ENCODE measurements at regions not wholly inside any gene's neighbourhood (a gene's known extent, or its start where the extent isn't known, plus 50 kb on each side); places are given as distances from the start of the nearest gene placed in this dataset.

DNA sequence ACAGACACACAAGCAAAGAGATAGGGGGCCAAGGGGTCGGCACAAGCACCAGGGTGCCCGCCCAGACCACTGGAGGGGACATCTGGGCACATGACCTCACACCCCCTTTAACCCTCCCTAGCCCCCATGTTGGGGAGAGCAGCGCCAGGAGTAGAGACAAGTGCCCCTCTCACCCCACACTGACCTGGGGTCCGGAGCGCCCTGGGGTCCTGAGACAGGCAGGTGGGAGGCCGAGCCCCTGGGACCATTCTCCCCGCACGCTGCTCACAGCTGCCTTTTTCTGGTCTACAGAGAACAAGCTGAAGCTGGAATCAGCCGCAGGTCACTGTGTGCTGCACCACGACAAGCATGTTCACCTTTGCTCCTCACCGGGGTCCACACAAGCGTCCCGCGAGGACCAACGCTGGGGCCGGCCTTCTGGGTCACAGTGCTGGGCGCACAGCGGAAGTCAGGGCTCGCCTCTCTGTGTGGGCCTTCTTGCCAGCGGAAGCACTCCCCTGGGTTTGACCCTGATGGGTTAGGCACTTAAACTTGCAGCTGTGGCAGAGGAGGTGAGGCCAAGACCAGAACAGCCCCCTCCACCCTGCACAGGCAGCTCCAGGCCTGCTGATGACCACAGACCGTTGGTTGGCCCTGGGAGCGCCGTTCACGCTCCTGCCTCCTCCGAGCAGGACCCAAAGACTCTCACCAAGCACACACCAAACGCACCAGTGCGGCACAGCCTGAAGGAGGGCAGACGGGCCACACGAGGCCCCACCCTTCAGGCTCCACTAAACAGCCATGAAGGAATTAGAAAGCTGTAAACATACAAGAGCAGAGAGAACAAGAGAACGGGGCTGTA, 275.3 kb downstream of the EIPR1 start:
- H3K36me3 Mint-ChIP-seq, result no peaks in the 10 kb centered on the region
- H3K27me3 Mint-ChIP-seq (ENCODE audit: low read depth), result peaks cover 2% of the 10 kb centered on the region
- H3K9me3 Mint-ChIP-seq, result no peaks in the 10 kb centered on the region
- no peak overlapping the region for H3K4me3 Mint-ChIP-seq
- no peak overlapping the region for H3K27ac Mint-ChIP-seq
- peaks cover 27% of the 10 kb centered on the region for H3K4me1 Mint-ChIP-seq
- TF ChIP-seq, protein P1, sequence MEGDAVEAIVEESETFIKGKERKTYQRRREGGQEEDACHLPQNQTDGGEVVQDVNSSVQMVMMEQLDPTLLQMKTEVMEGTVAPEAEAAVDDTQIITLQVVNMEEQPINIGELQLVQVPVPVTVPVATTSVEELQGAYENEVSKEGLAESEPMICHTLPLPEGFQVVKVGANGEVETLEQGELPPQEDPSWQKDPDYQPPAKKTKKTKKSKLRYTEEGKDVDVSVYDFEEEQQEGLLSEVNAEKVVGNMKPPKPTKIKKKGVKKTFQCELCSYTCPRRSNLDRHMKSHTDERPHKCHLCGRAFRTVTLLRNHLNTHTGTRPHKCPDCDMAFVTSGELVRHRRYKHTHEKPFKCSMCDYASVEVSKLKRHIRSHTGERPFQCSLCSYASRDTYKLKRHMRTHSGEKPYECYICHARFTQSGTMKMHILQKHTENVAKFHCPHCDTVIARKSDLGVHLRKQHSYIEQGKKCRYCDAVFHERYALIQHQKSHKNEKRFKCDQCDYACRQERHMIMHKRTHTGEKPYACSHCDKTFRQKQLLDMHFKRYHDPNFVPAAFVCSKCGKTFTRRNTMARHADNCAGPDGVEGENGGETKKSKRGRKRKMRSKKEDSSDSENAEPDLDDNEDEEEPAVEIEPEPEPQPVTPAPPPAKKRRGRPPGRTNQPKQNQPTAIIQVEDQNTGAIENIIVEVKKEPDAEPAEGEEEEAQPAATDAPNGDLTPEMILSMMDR (IDR thresholded peaks at IDR 0.05; ENCODE audit: unreplicated experiment), result no peak
- no peak for DNase-seq (ENCODE audit: low spot score in 2 of 2, unreplicated experiment in 2 of 2)

DNA sequence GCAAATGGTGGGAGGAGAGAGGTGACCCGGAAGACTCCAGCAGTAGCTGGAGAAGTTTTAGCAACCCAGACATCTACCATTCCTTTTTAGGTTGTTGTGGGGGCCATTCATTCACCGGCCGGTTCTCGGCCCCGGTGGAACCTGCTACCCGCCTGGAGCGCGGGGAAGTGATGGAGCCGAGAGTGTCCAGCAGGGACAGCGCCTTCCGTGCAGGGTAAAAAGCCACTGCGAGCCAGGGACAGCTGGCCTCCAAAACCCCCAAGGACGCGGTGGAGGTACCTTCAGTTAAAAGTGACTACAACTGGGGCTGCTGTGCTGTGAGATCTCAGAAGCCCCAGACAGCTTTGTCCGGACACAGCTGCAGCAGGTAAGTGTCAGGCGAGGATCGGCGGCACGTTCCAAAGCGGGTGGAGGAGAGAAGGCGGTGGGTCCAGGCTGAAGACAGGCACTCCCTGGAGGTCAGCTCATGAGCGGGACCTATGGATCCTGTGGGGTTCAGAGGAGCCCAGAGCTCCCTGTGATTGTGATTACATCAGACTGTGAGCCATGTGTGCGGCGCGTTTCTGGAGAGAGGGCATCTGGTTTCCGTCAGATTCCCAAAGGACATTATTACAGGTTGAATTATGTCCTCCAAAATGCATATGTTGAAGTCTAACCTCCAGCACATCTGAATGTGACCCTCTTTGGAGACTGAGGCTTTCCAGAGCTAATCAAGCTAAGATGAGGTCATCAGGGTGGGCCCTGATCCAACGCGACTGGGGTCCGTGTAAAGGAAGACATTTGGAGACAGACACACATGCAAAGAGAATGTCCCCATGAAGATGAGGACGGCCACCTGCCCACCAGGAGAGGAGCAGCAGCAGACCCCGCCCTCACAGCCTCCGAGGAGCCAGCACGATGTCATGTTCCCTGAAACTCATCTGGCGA, 276.3 kb downstream of the EIPR1 start:
- Mint-ChIP-seq H3K4me1 (peaks cover 27% of the 10 kb centered on the region), H3K9me3 (no peaks in the 10 kb centered on the region), H3K4me3 (no peak overlapping the region), H3K27ac (no peak overlapping the region), H3K27me3 (ENCODE audit: low read depth) (peaks cover 2% of the 10 kb centered on the region), H3K36me3 (no peaks in the 10 kb centered on the region)
- no peak for DNase-seq (ENCODE audit: low spot score in 2 of 2, unreplicated experiment in 2 of 2)
- TF ChIP-seq, protein P1 (IDR thresholded peaks at IDR 0.05; ENCODE audit: unreplicated experiment), result no peak

DNA sequence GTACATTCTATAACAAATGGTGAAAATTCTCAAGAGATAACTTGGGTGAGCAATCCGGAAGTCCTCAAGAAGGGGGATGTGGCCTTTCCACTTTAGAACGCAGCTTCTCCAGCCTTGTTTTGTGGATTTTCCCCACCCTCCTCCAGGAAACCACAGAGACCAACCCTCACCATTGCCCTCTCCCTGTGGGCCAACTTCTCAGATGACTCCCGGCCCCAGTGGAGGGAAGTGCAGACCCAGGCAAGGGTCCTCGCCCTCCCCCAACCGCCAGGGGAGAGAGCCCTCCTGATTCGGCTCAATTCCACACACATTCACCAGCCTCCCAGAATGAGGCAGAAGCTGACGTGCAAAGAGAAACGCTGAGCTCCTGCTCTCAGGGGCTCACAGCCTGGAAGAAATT, 277.2 kb downstream of the EIPR1 start:
- Mint-ChIP-seq H3K27ac (no peak overlapping the region), H3K4me3 (no peak overlapping the region), H3K36me3 (no peaks in the 10 kb centered on the region), H3K4me1 (peaks cover 20% of the 10 kb centered on the region), H3K27me3 (ENCODE audit: low read depth) (peaks cover 2% of the 10 kb centered on the region), H3K9me3 (no peaks in the 10 kb centered on the region)
- no peak for DNase-seq (ENCODE audit: low spot score in 2 of 2, unreplicated experiment in 2 of 2)
- TF ChIP-seq, protein P1 (IDR thresholded peaks at IDR 0.05; ENCODE audit: unreplicated experiment), result no peak

DNA sequence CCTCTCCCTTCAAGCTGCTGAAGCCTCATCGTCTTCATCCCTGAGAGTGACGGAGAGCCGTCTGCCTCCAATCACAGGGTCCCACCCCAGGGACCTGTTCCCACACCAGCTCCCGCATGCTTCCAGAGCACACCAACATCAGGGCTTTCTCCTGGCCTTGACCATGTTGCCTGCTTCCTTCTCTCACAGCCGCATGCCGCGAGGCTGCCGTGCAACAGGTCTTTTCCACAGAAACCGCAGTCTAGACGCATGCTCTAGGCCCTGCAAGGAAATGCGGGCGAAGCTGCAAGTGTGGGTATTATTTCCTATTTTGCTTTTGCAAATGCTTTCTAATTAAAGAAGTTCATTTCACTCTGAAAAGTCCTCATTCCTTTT, 277.8 kb downstream of the EIPR1 start:
- TF ChIP-seq, protein P1 (IDR thresholded peaks at IDR 0.05; ENCODE audit: unreplicated experiment), result no peak
- H3K9me3 Mint-ChIP-seq, result no peaks in the 10 kb centered on the region
- no peaks in the 10 kb centered on the region for H3K36me3 Mint-ChIP-seq
- H3K27ac Mint-ChIP-seq, result no peak overlapping the region
- H3K27me3 Mint-ChIP-seq (ENCODE audit: low read depth), result peaks cover 2% of the 10 kb centered on the region
- peaks cover 15% of the 10 kb centered on the region for H3K4me1 Mint-ChIP-seq
- no peak overlapping the region for H3K4me3 Mint-ChIP-seq
- DNase-seq (ENCODE audit: low spot score in 2 of 2, unreplicated experiment in 2 of 2), result no peak

DNA sequence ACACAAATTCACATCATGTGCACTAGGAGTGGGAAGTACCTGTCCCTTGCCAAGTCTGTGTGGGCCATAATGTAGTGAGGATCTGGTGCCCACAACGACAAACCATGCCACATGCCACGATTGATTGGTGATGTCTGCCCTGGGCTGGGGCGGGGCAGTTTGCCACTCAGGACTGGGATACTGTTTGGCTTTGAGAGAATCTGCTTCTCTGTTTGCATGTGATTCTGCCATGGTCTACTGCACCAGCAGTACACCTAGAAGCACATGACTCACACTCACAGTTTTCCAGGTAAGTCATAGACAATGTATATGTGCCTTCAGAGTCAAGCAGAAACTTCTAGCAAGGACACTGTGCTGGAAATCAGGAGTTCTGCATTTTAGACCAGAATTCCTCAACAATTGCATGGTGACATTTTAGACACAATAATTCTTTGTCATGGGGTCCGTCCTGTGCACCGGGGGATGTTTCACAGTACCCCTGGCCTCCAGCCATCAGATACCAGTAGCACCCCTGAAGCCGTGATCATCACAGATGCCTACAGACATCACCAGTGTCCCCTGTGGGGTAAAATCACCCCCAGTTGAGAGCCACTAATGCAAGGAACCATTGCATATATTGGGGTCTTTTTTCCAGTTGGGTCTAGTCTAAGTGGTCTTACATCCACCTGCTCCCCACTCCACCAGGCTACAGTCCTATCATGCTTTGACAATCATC, 278.3 kb downstream of the EIPR1 start:
- Mint-ChIP-seq H3K27ac (no peak overlapping the region), H3K36me3 (no peaks in the 10 kb centered on the region), H3K9me3 (no peaks in the 10 kb centered on the region), H3K27me3 (ENCODE audit: low read depth) (peaks cover 2% of the 10 kb centered on the region), H3K4me3 (no peak overlapping the region), H3K4me1 (peaks cover 9% of the 10 kb centered on the region)
- TF ChIP-seq, protein P1 (IDR thresholded peaks at IDR 0.05; ENCODE audit: unreplicated experiment), result no peak
- peak in 1 of 2 experiments; percentile 29 for DNase-seq (ENCODE audit: low spot score in 2 of 2, unreplicated experiment in 2 of 2)

Measured in mesothelial cell of epicardium (in vitro differentiated cells).